Hepatocyte (in vitro differentiated cells): ENCODE measurements at regions not wholly inside any gene's neighbourhood (a gene's known extent, or its start where the extent isn't known, plus 50 kb on each side); places are given as distances from the start of the nearest gene placed in this dataset.

Experiments
- DNase-seq: peaks from one replicate; pipeline ENCODE4 v3.0.0-alpha.2; 2016; ENCODE audit warnings: low spot score
- H2AFZ ChIP-seq: fragments of 200-600 bp; sonication (generic); 2 replicates; pipeline ENCODE4 v1.6.0; 2016; ENCODE audit warnings: antibody characterized with exemption, mild to moderate bottlenecking
- H3K27ac ChIP-seq: fragments of 200-600 bp; sonication (generic); 2 replicates; pipeline ENCODE4 v1.5.1; 2016; ENCODE audit warnings: mild to moderate bottlenecking
- H3K27me3 ChIP-seq: fragments of 200-600 bp; sonication (generic); 2 replicates; pipeline ENCODE4 v1.6.1; 2016
- H3K36me3 ChIP-seq: fragments of 200-600 bp; sonication (generic); replicated peaks from 2 replicates; pipeline ENCODE4 v1.5.1; 2016; ENCODE audit warnings: low read depth; ENCODE audit not compliant: insufficient read depth
- H3K4me1 ChIP-seq: fragments of 200-600 bp; sonication (generic); 2 replicates; pipeline ENCODE4 v1.5.1; 2016; ENCODE audit warnings: mild to moderate bottlenecking, moderate library complexity; ENCODE audit not compliant: insufficient read depth
- H3K4me2 ChIP-seq: fragments of 200-600 bp; sonication (generic); 2 replicates; pipeline ENCODE4 v1.6.0; 2016
- H3K4me3 ChIP-seq: fragments of 200-600 bp; sonication (generic); 2 replicates; pipeline ENCODE4 v1.5.1; 2016; ENCODE audit warnings: mild to moderate bottlenecking
- H3K79me2 ChIP-seq: fragments of 200-600 bp; sonication (generic); 2 replicates; pipeline ENCODE4 v1.6.0; 2017; ENCODE audit warnings: mild to moderate bottlenecking
- H3K9me2 ChIP-seq: fragments of 200-600 bp; sonication (generic); replicated peaks from 2 replicates; pipeline ENCODE4 v1.6.0; 2017; ENCODE audit warnings: mild to moderate bottlenecking; ENCODE audit not compliant: insufficient read depth
- H3K9me3 ChIP-seq: fragments of 200-600 bp; sonication (generic); 2 replicates; pipeline ENCODE4 v1.5.1; 2016; ENCODE audit warnings: low read depth, mild to moderate bottlenecking
- H4K20me1 ChIP-seq: fragments of 200-600 bp; sonication (generic); 2 replicates; pipeline ENCODE4 v1.6.0; 2016; ENCODE audit warnings: mild to moderate bottlenecking; ENCODE audit not compliant: insufficient read depth, poor library complexity, severe bottlenecking
- EZH2 ChIP-seq: fragments of 200-600 bp; sonication (generic); IDR thresholded peaks from 2 replicates; pipeline ENCODE4 v1.6.1; 2016; ENCODE audit warnings: antibody characterized with exemption, mild to moderate bottlenecking, borderline replicate concordance
- EZH2phosphoT487 ChIP-seq: fragments of 200-600 bp; sonication (generic); IDR thresholded peaks from one replicate; pipeline ENCODE4 v1.6.1; 2018; ENCODE audit warnings: antibody characterized with exemption, mild to moderate bottlenecking, low read depth, moderate library complexity; ENCODE audit not compliant: unreplicated experiment, severe bottlenecking
- WGBS: methylation state at CpG from one replicate; pipeline ENCODE4 v1.1.6; 2016; ENCODE audit warnings: low lambda C conversion rate; ENCODE audit errors: missing lambda C conversion rate; 5-methylcytosine and 5-hydroxymethylcytosine counted together
- TF ChIP-seq, protein P1 (sequence below): fragments of 200-600 bp; sonication (generic); IDR thresholded peaks from 2 replicates; pipeline ENCODE4 v1.5.1; 2016; ENCODE audit warnings: antibody characterized with exemption, mild to moderate bottlenecking; ENCODE audit not compliant: poor library complexity

DNA sequence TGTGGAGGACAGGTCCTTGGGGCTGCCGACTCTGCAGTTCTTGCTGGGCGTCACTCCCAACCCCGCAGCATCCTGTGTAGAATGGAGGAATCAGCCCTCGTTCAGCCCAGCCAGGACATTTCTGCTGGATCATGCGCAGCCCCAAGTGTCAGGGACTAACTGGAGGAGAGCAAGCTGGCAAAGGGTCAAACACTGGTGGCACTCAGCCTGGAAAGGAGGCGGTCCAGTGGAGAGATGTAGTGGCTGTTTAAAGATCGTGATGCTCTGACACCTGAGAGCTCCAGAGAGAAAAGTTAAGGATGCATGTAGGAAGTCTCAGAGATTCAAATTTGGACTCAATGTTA, 63.6 kb upstream of the SH3RF3 start:
- Histone ChIP-seq H3K79me2 (no peaks in the 10 kb centered on the region), H3K4me3 (no peak overlapping the region), H3K4me1 (peaks cover 30% of the 10 kb centered on the region), H3K27me3 (no peaks in the 10 kb centered on the region), H3K27ac (peak overlapping the region; percentile 23), H3K9me3 (no peaks in the 10 kb centered on the region), H2AFZ (no peak overlapping the region), H3K36me3 (no peaks in the 10 kb centered on the region), H4K20me1 (no peaks in the 10 kb centered on the region), H3K9me2 (no peaks in the 10 kb centered on the region), H3K4me2 (no peak overlapping the region)
- no peak for TF ChIP-seq EZH2phosphoT487
- TF ChIP-seq EZH2 = no peak
- TF ChIP-seq, protein P1, sequence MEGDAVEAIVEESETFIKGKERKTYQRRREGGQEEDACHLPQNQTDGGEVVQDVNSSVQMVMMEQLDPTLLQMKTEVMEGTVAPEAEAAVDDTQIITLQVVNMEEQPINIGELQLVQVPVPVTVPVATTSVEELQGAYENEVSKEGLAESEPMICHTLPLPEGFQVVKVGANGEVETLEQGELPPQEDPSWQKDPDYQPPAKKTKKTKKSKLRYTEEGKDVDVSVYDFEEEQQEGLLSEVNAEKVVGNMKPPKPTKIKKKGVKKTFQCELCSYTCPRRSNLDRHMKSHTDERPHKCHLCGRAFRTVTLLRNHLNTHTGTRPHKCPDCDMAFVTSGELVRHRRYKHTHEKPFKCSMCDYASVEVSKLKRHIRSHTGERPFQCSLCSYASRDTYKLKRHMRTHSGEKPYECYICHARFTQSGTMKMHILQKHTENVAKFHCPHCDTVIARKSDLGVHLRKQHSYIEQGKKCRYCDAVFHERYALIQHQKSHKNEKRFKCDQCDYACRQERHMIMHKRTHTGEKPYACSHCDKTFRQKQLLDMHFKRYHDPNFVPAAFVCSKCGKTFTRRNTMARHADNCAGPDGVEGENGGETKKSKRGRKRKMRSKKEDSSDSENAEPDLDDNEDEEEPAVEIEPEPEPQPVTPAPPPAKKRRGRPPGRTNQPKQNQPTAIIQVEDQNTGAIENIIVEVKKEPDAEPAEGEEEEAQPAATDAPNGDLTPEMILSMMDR = no peak
- 67% methylated on average over 7 of the region's 7 CpGs for WGBS
- DNase-seq = peak; percentile 13

DNA sequence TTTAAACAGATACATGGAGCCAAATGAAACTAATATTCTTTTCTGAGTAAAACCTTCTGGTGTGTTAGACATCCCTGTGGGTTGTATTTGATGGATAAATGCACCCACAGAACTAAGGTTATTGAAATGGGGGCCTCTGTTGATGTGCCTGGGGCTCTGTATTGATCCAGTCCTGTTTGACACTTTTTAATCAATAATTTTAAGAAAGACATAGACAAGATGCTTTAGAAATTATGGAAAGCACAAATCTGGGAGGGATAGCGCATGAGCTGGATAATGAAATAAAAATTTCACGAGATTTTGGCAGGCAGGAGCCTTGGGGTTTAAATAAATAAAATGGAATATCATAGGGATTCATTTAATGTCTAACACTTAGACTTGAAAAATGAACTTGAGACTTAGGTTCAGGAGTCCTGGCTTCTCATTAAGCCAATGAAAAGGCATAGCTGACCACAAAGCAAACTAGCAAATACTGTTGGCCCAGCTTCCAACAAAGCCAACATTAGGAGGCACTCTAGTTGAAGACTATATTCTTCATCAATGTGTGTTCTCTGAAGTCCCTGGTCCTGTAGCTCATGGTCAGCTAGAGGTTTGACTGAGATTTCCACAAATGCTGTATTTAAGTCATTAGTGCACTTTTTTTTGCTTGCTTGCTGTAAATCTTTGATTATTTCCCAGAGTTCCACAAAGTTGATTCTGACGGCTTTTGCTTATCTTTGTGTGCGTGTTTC, 64.2 kb upstream of the SH3RF3 start:
- Histone ChIP-seq H4K20me1 (no peaks in the 10 kb centered on the region), H3K9me2 (no peaks in the 10 kb centered on the region), H3K79me2 (no peaks in the 10 kb centered on the region), H3K4me1 (peaks cover 30% of the 10 kb centered on the region), H3K36me3 (no peaks in the 10 kb centered on the region), H2AFZ (no peak overlapping the region), H3K9me3 (no peaks in the 10 kb centered on the region), H3K27me3 (no peaks in the 10 kb centered on the region), H3K4me3 (no peak overlapping the region), H3K4me2 (no peak overlapping the region), H3K27ac (peak overlapping the region; percentile 23)
- WGBS = 59% methylated on average over 4 of the region's 4 CpGs
- TF ChIP-seq EZH2phosphoT487 = no peak
- no peak for TF ChIP-seq EZH2
- TF ChIP-seq, protein P1 = no peak
- DNase-seq = no peak

DNA sequence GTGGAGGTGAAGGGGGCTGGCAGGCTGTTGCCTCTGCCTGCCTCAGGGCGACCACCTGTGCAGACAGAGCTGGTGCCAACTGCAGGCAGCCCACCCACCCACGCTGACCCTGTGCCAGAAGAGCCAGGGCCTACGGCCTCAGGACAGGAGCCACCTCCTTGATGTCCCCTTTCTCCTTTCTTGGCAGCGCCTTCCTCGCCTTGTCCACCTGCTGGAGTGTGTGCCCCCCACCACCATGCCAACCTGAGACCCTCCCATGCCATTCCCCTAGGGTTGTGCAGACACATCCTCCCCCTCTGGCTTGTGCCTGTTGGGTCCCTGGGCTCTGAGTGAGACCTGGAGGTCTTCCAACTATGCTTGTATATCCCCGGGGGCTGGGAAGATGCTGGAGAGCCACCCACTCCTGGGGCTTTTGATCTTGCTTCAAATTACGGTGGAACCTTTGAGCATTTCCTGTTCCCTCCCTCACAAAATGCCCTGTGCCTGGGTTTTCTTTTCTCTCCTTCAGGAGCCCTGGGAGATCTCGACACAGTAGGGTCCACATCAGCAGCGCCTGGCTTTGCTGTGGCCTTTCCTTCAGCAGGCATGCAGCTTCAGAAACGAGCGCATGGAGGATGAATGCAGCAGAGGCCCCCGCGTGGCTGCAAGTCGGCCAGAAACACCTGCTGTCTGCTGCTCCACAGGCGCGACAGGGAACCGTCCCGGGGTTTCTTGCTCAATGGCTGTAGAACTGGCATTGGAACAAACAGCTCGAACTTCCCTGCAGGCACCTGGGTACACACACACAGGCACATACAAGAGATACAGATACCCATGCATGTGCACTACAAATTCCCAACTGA, 65.9 kb upstream of the SH3RF3 start:
- H3K9me3 ChIP-seq = no peaks in the 10 kb centered on the region
- no peaks in the 10 kb centered on the region for H3K27me3 ChIP-seq
- H3K9me2 ChIP-seq = no peaks in the 10 kb centered on the region
- H4K20me1 ChIP-seq = no peaks in the 10 kb centered on the region
- no peaks in the 10 kb centered on the region for H3K79me2 ChIP-seq
- 71% methylated on average over 19 of the region's 19 CpGs for WGBS
- H3K27ac ChIP-seq = peak overlapping the region; percentile 86
- no peak overlapping the region for H3K4me3 ChIP-seq
- no peak overlapping the region for H2AFZ ChIP-seq
- TF ChIP-seq, protein P1 = no peak
- TF ChIP-seq EZH2phosphoT487 (no peak), EZH2 (no peak)
- DNase-seq = no peak
- no peak overlapping the region for H3K4me2 ChIP-seq
- H3K4me1 ChIP-seq = peaks cover 22% of the 10 kb centered on the region
- H3K36me3 ChIP-seq = no peaks in the 10 kb centered on the region
